IPS-11a (cell line): ENCODE measurements at regions not wholly inside any gene's neighbourhood (a gene's known extent, or its start where the extent isn't known, plus 50 kb on each side); places are given as distances from the start of the nearest gene placed in this dataset.
"Not testable (repeated sequence)": the region's sequence is repeated elsewhere in the genome, so short reads cannot be mapped to it uniquely, and the experiment has no call there.

Experiments used
- H3K4me3 ChIP-seq: one replicate; pipeline ENCODE4 v1.5.1; 2013; ENCODE audit warnings: low read depth, low read length, control low read depth

DNA sequence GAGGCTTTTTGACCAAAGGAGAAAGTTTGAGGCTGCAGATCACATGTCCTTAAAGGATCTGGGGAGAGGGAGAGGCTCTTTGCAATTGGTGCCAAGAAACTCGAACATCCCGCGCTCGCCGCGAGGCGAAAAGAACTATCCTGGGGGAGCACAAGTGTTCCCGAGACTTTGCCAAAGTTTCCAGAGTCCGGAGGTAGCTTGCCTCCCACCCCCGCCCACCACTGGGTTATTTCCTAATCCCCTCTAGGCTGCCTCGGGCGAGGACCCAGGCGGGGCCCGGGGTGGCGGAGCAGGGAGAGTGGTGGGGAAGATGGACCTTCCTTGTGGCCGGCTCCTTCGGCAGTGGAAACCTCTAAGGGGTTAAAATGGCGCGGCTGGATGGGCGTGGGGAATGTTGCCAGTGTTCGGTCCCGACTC is 114.5 kb downstream of the KCNRG start:
- H3K4me3 ChIP-seq: peak overlapping the region; percentile 17

DNA sequence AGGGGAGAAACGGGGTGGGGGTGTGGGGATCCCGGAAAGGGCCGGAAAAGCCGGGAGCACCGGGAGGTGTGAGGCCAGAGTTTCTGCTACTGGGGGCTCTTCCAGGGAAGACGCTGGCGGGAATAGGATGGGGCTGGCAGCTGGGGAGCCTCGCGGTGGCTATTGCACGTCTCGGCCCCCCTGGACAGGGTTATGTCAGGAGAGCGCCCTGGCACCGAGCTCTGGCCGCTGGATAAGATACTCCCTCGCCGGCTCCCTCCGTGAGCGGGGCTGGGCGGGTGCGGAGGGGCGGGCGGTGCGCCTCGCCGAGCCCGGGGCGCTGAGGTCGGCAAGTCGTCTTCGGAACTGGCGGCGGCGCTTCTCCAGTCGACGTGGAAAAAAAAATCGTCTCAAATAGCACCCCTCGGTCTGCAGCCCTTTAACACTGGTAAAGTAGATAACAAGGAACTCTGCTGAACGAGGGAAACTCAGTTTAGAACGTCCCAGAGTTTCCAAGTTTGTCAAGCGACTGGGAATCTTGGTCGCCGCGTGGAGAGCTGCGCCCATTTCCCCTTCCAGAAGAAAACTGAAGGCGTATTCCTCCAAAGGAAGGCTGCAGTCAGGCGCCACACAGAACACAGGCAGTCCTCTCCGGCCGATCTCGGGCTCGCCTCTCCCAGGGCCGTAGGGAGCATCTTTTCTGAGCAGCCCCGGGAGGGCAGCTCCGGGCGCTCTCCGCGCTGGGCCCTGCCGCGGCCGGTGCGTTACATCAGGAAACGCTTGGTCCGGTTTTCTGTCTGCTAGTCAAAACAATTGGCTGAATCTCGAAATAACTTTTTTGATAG is 115.1 kb downstream of the KCNRG start:
- peak overlapping the region; percentile 8 for H3K4me3 ChIP-seq

DNA sequence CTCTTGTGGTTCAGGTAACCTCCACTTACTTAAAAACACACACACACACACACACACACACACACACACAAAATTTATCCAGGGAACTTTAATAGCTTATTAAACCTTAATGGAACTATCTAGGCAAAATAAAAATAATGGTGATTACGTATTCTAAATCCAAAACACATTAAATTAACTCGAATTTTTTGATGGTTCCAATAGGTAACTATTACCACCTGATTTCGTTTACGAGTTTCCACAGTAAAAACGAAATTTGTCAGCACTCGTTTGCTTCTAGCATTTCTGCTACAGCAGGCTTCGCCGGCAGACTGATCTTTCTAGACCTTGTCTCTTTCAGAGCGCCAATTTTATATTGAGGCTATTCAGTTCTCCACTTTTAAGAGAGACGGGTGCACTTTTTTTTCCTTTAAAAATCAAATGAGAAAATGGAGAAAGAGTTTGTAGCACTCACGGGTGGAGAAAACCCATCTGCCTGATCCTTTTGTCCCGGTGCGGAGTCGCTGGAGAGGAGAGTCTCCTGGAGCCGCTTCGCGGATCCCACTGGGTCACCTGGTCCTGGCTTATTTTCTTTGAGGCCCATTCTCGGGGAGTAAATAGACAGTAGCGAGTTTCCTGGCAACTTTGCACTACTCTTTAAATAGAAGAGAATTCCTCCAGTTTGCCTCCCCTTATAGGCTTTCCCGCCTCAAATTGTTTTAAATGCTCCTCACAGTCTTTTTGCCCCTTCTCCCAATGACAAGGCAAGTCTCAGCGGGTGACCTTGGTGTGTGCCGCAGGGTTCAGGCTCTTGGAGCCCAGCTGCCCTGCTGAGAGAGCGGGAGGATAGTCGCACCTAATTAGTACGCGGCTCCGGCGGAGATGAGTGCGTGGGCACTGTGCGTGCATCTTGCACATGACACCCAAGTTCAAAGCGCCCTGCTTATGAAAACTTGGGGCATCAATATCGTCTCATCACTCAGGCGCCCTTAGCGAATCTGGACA is 117.0 kb downstream of the KCNRG start:
- H3K4me3 ChIP-seq: peak overlapping the region; percentile 2

DNA sequence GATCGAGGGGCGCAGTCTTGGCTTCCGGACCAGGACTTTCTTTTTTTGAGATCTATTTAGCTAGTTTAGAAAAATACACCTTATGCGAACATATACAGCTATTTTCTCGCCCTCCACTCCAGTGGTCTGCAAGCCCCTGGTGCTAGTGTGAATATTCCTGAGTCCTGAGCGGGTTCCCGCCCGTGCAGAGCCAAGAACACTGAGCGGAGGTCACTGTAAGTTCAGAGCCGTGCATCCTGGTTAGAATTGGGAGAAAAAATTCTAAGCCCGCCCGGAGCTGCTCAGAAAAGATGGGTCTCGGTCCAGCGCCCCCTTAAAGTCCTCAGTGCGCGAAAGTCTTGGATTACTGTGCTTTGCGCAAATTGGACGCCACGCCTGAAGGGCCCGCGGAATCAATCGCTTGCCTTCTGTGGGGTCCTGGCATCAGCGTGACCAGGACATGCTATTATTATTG is 117.7 kb downstream of the KCNRG start:
- H3K4me3 ChIP-seq: peak overlapping the region; percentile 2

DNA sequence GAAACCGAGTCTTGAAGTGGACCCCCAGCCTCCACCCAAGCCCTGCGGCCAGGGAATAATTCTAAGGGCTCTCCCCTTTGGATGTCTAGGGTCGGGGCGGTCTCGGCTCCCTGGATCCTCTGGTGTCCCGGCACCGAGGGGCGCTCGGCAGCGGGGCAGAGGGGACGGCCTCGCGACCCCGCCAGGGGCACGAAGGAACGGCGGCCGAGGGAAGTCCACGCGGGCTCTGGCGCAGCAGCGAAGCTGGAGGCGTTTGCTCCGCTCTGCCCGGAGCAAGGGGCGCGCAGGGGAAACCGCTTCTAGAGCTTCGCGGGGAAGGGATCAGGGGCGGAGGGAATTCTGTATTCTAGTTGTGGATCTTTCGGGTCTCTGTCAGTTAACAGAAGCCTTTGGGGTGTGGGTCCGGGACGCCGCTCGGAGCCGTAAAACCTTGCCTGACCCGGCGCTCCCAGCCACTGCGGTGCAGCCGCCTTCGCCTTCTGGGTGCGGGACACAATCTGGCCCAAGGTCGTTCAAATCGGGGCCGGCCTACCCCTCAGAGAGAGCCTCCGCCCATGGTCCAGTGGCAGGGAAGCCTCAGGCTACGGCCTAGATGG is 118.2 kb downstream of the KCNRG start:
- H3K4me3 ChIP-seq: no peak overlapping the region

DNA sequence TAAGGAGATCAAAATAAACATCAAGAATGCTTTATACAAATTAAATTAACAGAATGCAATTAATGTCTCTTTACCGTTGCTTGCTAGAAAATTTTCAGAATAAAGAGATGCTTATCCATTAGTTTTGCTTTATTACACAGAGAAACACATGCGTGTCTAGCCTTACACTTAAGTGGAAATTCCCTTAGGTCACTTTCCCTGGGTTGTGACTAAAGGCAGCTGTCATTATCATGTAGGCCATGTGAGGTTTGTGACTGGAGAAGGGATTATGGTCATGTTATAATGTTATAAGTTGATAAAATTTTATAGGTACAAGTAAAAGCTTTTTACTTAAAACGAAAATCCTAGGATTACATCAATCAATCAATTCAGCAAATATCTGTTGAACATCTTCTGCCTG is 121.0 kb downstream of the KCNRG start:
- H3K4me3 ChIP-seq: no peak overlapping the region

DNA sequence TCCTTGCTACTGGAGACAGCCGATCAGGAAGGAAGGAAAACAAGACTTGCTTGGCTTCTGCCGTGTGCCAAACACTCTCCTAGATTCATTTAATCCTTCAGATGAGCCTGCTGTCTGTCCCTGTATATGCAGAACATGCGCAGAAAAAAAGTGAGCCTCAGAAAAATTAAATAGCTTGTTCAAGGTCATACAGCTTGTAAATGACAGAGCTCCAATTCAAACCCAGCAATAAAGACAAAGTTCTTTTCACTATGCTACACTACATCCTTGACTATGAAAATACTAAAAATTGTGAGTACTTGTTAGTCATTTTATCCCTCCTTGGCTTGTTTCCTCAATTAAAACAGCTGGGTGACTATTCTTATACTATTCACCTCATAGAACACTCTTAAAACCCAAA is 121.4 kb downstream of the KCNRG start:
- no peak overlapping the region for H3K4me3 ChIP-seq

DNA sequence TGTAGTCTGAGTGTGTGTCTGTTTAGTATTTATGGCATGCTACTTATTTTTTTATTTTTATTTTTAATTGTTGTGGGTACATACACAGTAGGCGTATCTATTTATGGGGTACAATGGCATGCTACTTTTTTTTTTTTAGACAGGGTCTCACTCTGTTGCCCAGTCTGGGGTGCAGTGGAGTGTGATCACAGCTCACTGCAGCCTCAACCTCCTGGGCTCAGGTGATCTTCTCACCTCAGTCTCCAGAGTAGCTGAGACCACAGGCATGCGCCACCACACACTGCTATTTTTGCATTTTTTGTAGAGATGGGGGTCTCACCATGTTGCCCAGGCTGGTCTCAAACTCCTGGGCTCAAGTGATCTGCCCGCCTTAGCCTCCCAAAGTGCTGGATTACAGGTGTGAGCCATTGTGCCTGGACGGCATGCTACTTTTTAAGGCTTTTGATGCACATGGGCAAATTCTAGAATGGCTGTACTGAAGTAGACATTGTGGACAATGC is 124.2 kb downstream of the KCNRG start:
- H3K4me3 ChIP-seq: not testable (repeated sequence)

DNA sequence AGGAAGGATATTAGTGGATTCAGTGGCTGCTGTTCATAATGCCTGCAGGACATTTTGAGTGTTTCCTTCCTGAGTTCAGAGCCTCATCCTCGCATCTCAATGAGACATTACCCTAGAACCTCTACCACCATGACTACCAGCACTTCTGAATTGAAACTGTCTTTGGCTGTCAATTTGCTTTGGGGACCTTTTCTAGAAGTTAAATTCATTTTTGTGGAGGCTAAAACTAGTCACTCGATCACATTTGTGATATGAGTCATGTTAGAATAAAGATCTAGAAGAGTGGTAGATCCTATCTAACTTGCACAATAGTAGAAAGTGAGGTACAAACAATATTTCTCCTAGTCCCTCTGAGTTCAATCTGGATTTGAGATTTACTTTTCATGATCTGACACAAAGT is 124.9 kb downstream of the KCNRG start:
- H3K4me3 ChIP-seq: no peak overlapping the region

DNA sequence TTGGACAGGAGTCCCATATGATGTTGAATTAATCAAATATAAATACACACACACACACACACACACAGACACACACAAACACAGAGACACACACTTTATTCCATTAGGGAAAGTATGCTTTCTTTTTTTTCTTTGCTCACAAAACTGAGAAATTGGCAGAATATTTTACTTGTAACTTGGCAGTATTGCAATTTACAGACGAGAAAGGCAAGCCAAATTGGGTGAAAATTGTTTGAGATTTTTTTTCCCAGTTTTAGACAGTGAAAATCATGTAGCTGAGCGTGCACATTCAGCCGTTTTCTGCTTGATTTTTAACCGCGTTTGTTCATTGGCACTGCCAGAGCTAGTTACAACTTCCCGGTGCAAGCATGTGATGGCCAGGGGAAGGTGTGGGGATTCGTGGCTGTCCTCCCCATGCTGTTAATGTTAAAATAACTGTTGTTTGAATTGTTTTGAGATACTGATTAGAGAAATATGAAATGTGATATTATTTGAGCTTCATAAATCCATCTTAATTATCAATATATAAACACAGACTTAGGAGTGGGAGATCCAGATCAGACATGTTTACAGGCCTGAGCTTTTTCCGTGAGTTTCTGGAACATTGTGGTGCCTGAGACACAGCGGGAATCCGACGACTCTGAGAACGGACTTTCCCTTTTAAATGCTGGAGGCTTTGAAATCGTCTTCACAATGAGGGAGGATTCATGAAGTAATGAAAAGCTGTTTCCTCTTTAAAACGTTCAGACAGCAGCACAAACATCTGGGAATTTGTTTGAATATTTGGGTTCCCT is 125.5 kb downstream of the KCNRG start:
- no peak overlapping the region for H3K4me3 ChIP-seq

DNA sequence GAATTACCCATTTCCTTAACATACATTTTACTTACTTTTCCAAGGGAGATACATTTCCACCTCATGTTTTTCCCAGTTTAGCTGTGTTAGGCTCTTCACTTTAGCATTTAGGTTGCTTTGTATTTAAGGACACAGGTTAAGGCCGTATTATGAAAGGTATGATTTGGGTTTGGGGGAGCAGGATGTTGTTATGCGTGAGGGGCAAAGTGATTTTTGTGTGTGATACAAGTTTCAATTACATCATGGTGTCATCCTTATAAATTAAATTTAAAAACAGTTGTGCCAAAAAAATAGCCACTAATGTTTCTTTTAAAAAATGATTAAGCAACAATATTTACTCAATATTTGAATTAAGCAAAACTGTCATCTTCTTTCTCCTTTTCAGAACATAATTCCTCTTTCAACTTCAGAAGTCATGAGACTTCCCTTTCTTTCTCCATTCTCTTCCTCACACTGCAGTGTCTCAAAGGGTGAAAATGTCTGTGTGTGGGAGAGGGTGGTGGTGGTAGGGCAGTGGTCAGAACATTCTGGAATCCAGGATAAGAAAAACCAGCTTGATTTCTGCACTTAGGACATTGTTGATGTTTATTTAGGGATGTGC is 126.2 kb downstream of the KCNRG start:
- no peak overlapping the region for H3K4me3 ChIP-seq

DNA sequence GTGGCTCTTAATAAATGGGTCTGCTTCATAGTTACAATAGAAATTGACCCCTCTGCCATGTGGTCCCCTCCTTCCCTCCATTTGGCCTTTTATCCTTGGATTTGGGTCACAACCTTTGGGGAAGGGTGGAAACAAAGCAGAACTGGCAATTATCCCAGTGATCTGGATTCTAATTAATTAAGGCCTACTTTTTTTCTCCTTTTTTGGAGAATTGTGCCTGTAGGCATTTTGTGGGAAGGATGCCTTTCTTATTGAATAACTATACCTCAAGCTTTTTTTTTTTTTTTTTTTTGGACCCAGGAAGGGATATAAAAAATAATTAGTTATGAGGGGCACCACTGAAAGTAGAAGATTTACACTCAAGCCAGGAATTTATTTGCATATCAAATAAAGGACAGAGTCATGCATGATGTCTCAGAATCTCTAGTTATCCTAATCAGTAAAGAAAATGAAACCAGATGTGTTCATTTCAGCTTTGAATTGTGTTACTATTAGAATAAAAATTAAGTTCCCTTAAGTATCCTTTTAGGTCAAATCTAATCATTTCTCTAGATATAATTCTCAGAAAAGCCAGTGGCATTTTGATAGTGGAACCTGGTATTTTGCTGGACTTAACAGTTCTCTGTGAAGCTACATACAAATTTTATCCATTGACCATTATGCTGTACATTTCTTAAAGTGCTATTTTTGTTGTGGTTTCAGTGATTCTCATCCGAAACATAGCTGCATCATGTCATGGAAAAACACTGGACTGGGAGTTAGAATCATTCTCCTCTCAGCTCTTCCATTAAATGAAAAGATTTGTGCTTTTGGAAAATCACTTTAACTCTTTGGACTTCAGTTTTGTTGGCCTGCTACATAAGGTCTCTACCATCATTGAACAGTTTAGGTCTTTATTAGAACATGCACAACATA is 129.3 kb downstream of the KCNRG start:
- H3K4me3 ChIP-seq: no peak overlapping the region

DNA sequence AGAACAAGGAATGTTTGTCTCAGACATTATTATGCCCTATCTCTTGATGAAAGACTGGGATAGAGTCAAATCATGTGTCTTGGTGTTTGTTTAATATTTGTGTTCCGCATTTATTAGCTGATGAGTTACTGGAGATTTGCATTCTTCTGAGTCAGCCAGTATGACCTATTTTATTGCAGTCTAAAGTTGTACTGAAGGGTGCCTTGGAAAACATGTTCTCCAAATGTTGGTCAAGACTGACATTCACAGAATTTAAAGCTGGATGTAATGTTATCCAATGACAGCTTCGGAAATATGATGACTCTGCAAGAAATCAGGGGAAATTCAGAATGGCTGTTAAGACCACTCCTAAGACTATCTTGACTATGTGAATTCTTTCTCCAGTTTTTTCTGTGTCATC is 134.0 kb downstream of the KCNRG start:
- no peak overlapping the region for H3K4me3 ChIP-seq

DNA sequence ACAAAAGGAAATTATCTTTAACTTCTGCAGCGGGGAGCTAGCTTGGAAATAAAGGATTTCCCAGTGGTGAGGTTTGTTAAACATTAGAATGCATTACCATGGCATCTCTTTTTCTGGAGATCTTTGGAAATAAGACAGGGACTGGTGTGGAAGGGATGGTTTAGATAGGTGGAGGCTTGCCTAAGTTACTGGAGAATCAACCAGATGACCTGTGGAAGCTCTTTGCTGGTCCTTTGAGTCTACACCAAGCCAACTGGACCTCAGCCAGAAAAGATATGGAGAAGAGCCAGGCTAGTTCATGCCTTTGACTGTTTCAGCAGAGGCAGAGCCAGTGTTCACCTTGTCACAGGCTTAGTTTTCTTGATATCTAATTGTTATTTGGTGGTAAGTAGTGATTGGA is 134.7 kb downstream of the KCNRG start:
- no peak overlapping the region for H3K4me3 ChIP-seq

DNA sequence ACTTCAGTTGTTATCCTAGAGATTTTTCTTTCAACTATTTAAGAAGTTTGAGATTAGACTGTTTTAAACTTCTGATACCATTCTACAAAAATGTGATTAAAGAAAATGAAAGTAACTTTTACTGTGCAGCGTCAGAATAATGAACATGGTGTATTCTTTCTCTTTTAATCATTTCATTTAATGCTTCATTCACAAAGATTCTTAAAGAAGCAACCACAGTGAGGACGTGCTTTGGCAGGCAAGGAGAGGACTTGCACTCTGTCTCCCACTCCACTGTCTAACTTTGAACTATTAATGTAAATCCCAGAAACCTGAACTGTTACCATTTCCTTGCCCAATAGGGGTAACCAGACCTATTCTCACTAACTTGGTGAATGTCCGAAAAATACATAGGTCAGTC is 137.0 kb downstream of the KCNRG start:
- H3K4me3 ChIP-seq: no peak overlapping the region

DNA sequence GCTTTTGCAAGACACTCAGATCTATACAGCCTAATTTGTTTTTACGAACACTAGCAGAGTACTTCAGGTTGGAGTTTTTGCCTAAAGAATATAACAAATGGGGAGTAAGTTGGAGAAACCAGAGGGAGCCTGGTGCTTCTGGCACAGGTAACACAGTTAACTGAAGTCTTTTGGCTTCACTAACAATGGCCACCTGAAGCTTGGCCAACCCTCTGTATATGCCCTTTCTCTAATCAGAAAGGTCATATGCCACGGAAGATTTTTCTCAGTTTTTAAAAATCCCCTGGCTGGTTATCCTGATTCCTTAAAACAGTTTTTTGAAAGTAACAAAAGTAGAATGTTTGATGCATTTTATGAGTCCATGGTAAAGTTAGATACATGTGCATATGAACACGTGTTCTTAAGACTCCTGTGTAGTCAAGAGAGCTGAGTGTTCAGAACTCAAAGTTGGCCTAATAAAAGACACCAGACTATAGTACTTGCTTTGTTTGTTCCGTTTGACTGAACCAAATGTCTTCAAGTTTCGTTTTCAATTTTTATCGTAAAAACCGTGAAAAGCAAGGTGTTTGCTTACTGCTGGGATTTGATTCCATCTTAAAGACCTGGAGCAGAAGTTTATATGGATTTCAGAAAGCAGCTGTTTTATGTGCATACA is 137.5 kb downstream of the KCNRG start:
- H3K4me3 ChIP-seq: no peak overlapping the region

DNA sequence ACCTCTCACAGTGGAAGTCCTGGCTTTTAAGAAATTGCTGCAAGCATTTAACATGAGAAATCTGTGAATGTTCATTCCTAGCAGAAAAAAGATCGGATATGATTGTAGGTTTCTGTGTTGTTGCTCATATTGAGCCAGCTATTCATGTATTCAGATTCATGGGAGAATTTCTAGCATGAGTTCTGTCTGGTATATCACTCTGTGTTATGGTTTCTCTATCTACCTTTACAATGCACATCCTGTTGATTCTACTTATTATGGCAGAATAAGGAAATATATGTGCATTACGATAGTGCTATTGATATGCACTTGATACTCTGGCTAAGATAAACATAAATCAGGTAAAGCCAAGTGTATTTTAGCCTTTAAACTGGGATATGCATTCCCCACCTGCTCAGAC is 138.2 kb downstream of the KCNRG start:
- H3K4me3 ChIP-seq: no peak overlapping the region

DNA sequence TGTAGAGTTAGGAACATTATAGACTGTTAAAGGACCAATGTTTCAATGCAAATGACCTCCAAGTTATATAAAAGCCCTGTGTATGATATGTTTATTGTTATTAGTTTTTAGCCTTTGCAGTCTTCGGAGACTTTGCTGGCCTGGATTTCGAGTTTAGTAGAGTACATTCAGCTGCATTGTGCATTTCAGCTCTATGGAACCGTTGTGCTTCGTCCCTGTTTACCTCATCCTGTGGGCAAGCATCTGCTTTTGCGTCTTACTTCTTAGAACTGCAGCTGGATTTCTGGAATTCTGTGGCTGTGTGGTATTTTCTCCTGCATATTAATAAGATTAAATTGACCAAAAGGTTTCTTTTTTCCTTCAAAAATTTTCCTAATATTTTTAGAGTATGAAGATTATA is 138.6 kb downstream of the KCNRG start:
- no peak overlapping the region for H3K4me3 ChIP-seq
